Stomach (tissue), 4 donors: ENCODE measurements at regions not wholly inside any gene's neighbourhood (a gene's known extent, or its start where the extent isn't known, plus 50 kb on each side); places are given as distances from the start of the nearest gene placed in this dataset.

Source experiments
- CTCF ChIP-seq, 7 experiments: fragments of 450-650 bp in 4 of 7; fragments of 200-600 bp in 3 of 7; sonication (generic) in 3 of 7; IDR thresholded peaks; one replicate each; pipeline ENCODE4 v1.5.1; 2016 to 2019; ENCODE audit warnings: antibody characterized with exemption in 7 of 7, control low read depth in 2 of 7, mild to moderate bottlenecking in 1 of 7
- EP300 ChIP-seq: sonication (generic); formaldehyde crosslinking; IDR thresholded peaks from one replicate; pipeline ENCODE4 v1.6.1; 2017; ENCODE audit warnings: antibody characterized with exemption
- POLR2A ChIP-seq, 4 donors: fragments of 450-650 bp; IDR thresholded peaks; one replicate each; pipeline ENCODE4 v1.6.1; 2016; ENCODE audit warnings: antibody characterized with exemption in 4 of 4, control low read depth in 2 of 4, mild to moderate bottlenecking in 1 of 4, moderate library complexity in 1 of 4

- no peak for TF ChIP-seq CTCF (IDR thresholded peaks at IDR 0.05)
- TF ChIP-seq POLR2A (IDR thresholded peaks at IDR 0.05), result no peak
- TF ChIP-seq EP300, result no peak
Observed at GRCh38 chr2:128606837-128607236, 288.2 kb upstream of the HS6ST1 start.
